Stimulated activated CD4-positive, alpha-beta T cell treated with anti-CD3 and anti-CD28 coated beads, Interleukin-1b, Interleukin-23, amount 100 ng/mL, for 1 hour (primary cell): ENCODE measurements at regions not wholly inside any gene's neighbourhood (a gene's known extent, or its start where the extent isn't known, plus 50 kb on each side); places are given as distances from the start of the nearest gene placed in this dataset.

Experiments
- DNase-seq, 2 donors: peaks; one replicate each; pipeline ENCODE4 v3.0.0-alpha.2; 2020; ENCODE audit warnings: low read depth in 2 of 2

- no peak for DNase-seq
Observed at GRCh38 chr13:22422712-22423111, 751.8 kb downstream of the FGF9 start.

- DNase-seq: no peak
Observed at GRCh38 chr13:22423261-22423660, 752.4 kb downstream of the FGF9 start.

GRCh38 chr13:22425087-22425486 is 754.2 kb downstream of the FGF9 start:
- DNase-seq: no peak

- DNase-seq: no peak
Observed at GRCh38 chr13:22427066-22427465, 753.7 kb upstream of the SGCG start.

GRCh38 chr13:22427783-22428182 is 753.0 kb upstream of the SGCG start:
- DNase-seq: no peak

- DNase-seq: no peak
Observed at GRCh38 chr13:22428188-22428828, 752.5 kb upstream of the SGCG start.

- no peak for DNase-seq
Observed at GRCh38 chr13:22432690-22433089, 748.1 kb upstream of the SGCG start.

- DNase-seq: no peak
Observed at GRCh38 chr13:22447132-22447886, 733.5 kb upstream of the SGCG start.

GRCh38 chr13:22449251-22449650 is 731.5 kb upstream of the SGCG start:
- DNase-seq: no peak

GRCh38 chr13:22451327-22451741 is 729.4 kb upstream of the SGCG start:
- no peak for DNase-seq

GRCh38 chr13:22454586-22454985 is 726.2 kb upstream of the SGCG start:
- DNase-seq: no peak

GRCh38 chr13:22455036-22455435 is 725.7 kb upstream of the SGCG start:
- no peak for DNase-seq

GRCh38 chr13:22461854-22462490 is 718.8 kb upstream of the SGCG start:
- no peak for DNase-seq

- no peak for DNase-seq
Observed at GRCh38 chr13:22463089-22463488, 717.7 kb upstream of the SGCG start.

- DNase-seq: no peak
Observed at GRCh38 chr13:22468045-22468444, 712.7 kb upstream of the SGCG start.

GRCh38 chr13:22468824-22469223 is 712.0 kb upstream of the SGCG start:
- DNase-seq: no peak

- DNase-seq: no peak
Observed at GRCh38 chr13:22469452-22469851, 711.3 kb upstream of the SGCG start.

GRCh38 chr13:22470075-22470474 is 710.7 kb upstream of the SGCG start:
- no peak for DNase-seq

GRCh38 chr13:22482496-22483000 is 698.2 kb upstream of the SGCG start:
- no peak for DNase-seq

- DNase-seq: no peak
Observed at GRCh38 chr13:22483276-22483675, 697.5 kb upstream of the SGCG start.

GRCh38 chr13:22486490-22486889 is 694.3 kb upstream of the SGCG start:
- no peak for DNase-seq

- DNase-seq: no peak
Observed at GRCh38 chr13:22487932-22488331, 692.8 kb upstream of the SGCG start.

GRCh38 chr13:22489771-22490170 is 691.0 kb upstream of the SGCG start:
- no peak for DNase-seq
